Activated naive CD4-positive, alpha-beta T cell treated with anti-CD3 and anti-CD28 coated beads, Interleukin-2, amount 50 U/mL, for 24 hours (primary cell): ENCODE measurements at regions not wholly inside any gene's neighbourhood (a gene's known extent, or its start where the extent isn't known, plus 50 kb on each side); places are given as distances from the start of the nearest gene placed in this dataset.

ENCODE experiments used
- H3K27ac Mint-ChIP-seq: one replicate; pipeline ENCODE4 v1.8.0; 2021; ENCODE audit warnings: mild to moderate bottlenecking, mixed read lengths
- H3K27me3 Mint-ChIP-seq: one replicate; pipeline ENCODE4 v1.8.0; 2021; ENCODE audit warnings: mixed read lengths
- H3K36me3 Mint-ChIP-seq: one replicate; pipeline ENCODE4 v1.8.0; 2021; ENCODE audit warnings: mixed read lengths
- H3K4me1 Mint-ChIP-seq: one replicate; pipeline ENCODE4 v1.8.0; 2021; ENCODE audit warnings: mixed read lengths
- H3K4me3 Mint-ChIP-seq: one replicate; pipeline ENCODE4 v1.8.0; 2021; ENCODE audit warnings: mild to moderate bottlenecking, mixed read lengths
- H3K9me3 Mint-ChIP-seq: one replicate; pipeline ENCODE4 v1.8.0; 2021; ENCODE audit warnings: mixed read lengths

DNA sequence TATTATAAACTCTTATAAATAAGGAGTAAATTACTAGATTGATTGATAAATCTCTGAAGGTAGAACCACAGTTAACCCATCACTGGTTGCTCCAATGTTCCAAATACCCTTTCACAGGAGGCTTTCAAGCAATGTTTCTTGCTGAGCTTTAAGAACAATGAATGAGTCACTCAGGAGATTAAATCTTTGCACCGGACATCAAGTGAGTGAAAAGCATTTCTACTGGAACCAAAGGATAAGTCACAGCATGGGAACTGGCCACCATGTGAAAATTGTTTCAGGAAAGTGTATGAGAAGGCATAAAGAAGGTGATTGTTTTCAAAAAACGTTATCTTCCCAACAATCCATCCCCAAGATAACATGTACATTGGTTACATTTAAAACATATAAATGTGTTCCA, 90.6 kb downstream of the CNTN3 start:
- no peaks in the 10 kb centered on the region for H3K27me3 Mint-ChIP-seq
- no peaks in the 10 kb centered on the region for H3K36me3 Mint-ChIP-seq
- no peak overlapping the region for H3K4me3 Mint-ChIP-seq
- no peaks in the 10 kb centered on the region for H3K9me3 Mint-ChIP-seq
- no peaks in the 10 kb centered on the region for H3K4me1 Mint-ChIP-seq
- no peak overlapping the region for H3K27ac Mint-ChIP-seq

- H3K36me3 Mint-ChIP-seq = no peaks in the 10 kb centered on the region
- no peaks in the 10 kb centered on the region for H3K4me1 Mint-ChIP-seq
- H3K9me3 Mint-ChIP-seq = no peaks in the 10 kb centered on the region
- no peak overlapping the region for H3K4me3 Mint-ChIP-seq
- no peak overlapping the region for H3K27ac Mint-ChIP-seq
- H3K27me3 Mint-ChIP-seq = no peaks in the 10 kb centered on the region
Observed at GRCh38 chr3:74520895-74521294, 93.6 kb downstream of the CNTN3 start.

DNA sequence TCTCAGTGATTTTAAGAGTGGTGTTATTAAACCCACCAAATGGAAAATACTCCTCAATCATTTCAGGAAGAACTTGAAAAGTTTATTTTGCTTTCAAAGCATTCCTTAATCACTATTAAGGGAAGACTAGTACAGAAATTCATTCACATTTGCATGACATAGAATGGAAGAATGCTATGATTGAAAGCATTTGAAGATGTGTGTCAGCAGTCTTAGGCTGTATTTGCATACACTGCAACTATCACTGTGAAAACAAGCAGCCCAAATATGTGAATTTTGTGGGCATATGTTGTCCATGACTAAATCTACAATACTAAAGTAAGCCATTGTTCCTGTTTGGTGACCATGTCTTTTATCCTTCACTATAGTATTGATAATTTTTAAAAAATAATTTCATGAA, 95.8 kb downstream of the CNTN3 start:
- Mint-ChIP-seq H3K4me1 (no peaks in the 10 kb centered on the region), H3K9me3 (no peaks in the 10 kb centered on the region), H3K27ac (no peak overlapping the region), H3K36me3 (no peaks in the 10 kb centered on the region), H3K27me3 (no peaks in the 10 kb centered on the region), H3K4me3 (no peak overlapping the region)

GRCh38 chr3:74516019-74516418, 98.4 kb downstream of the CNTN3 start:
- H3K4me3 Mint-ChIP-seq = no peak overlapping the region
- H3K4me1 Mint-ChIP-seq = no peaks in the 10 kb centered on the region
- no peaks in the 10 kb centered on the region for H3K36me3 Mint-ChIP-seq
- no peaks in the 10 kb centered on the region for H3K27me3 Mint-ChIP-seq
- H3K9me3 Mint-ChIP-seq = no peaks in the 10 kb centered on the region
- no peak overlapping the region for H3K27ac Mint-ChIP-seq

DNA sequence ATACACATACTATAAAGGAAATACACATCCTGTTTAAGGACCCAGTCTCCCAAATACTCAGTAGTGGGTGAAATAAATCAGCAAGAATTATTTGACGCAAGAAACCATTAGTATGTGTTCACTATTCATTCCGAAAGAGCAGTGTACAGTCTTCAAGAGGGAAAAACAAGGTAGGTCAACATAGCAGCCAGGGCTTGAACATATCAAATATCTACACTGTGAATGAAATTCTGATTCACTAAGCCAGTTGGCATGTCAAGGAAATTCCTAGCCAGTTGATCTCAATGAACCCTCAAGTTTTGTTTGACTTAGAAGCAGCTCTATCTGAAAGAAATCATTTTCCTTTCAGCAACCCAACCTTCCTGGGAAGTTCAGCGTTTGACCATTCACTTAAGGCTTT, 99.0 kb downstream of the CNTN3 start:
- Mint-ChIP-seq H3K9me3 (no peaks in the 10 kb centered on the region), H3K36me3 (no peaks in the 10 kb centered on the region), H3K4me1 (no peaks in the 10 kb centered on the region), H3K4me3 (no peak overlapping the region), H3K27me3 (no peaks in the 10 kb centered on the region), H3K27ac (no peak overlapping the region)

- H3K9me3 Mint-ChIP-seq = no peaks in the 10 kb centered on the region
- H3K4me3 Mint-ChIP-seq = no peak overlapping the region
- H3K4me1 Mint-ChIP-seq = no peaks in the 10 kb centered on the region
- no peaks in the 10 kb centered on the region for H3K36me3 Mint-ChIP-seq
- no peaks in the 10 kb centered on the region for H3K27me3 Mint-ChIP-seq
- no peak overlapping the region for H3K27ac Mint-ChIP-seq
Observed at GRCh38 chr3:74511078-74511477, 103.4 kb downstream of the CNTN3 start.

GRCh38 chr3:74510261-74510818, 104.1 kb downstream of the CNTN3 start:
- Mint-ChIP-seq H3K27ac (no peak overlapping the region), H3K4me1 (no peaks in the 10 kb centered on the region), H3K9me3 (no peaks in the 10 kb centered on the region), H3K36me3 (no peaks in the 10 kb centered on the region), H3K4me3 (no peak overlapping the region), H3K27me3 (no peaks in the 10 kb centered on the region)

- Mint-ChIP-seq H3K9me3 (no peaks in the 10 kb centered on the region), H3K4me1 (no peaks in the 10 kb centered on the region)
Observed at GRCh38 chr3:74507691-74508090, 106.8 kb downstream of the CNTN3 start.

DNA sequence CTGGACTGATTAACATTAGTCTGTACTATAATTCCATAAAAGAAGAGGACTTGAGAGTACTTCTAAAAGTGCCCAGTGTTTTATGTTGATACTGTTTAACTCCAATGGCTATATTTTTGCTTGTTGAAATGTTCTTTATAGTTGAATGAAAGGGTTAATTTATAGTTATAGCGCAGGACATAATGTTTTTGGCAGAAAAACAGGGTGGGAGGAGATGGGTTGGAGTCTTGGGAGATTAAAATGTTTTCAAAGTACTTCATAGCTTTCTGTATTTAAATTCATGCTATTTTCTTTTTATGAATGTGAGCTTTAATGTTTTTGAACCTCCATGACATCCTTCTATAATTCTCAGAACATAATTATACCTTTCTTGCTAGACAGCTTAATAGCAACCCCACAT, 108.2 kb downstream of the CNTN3 start:
- Mint-ChIP-seq H3K4me3 (no peak overlapping the region), H3K27me3 (no peaks in the 10 kb centered on the region), H3K36me3 (no peaks in the 10 kb centered on the region), H3K4me1 (no peaks in the 10 kb centered on the region), H3K9me3 (no peaks in the 10 kb centered on the region), H3K27ac (no peak overlapping the region)

More at GRCh38 chr3:74507691-74508090, 106.8 kb downstream of the CNTN3 start:
- H3K27ac Mint-ChIP-seq = no peak overlapping the region
- no peaks in the 10 kb centered on the region for H3K27me3 Mint-ChIP-seq
- H3K4me3 Mint-ChIP-seq = no peak overlapping the region
- H3K36me3 Mint-ChIP-seq = no peaks in the 10 kb centered on the region

DNA sequence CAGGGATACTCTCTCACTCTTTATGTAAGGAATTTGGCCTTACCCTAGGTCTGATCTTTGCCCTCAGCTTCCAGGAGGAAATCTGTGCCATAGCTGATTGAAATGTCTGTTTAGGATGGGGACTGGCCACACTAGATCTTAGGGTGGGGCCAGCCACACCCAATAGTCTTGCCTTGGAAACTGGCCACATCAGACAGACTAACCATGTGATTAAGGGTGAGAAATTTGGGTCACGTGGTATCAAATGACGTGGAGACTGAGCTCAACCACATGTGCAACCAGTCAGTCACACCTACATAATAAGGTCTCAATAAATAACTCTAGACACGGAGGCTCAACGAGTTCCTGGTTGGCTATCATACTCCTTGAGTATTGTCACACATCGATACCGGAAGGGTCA, 113.5 kb downstream of the CNTN3 start:
- no peaks in the 10 kb centered on the region for H3K27me3 Mint-ChIP-seq
- H3K27ac Mint-ChIP-seq = no peak overlapping the region
- no peaks in the 10 kb centered on the region for H3K4me1 Mint-ChIP-seq
- H3K36me3 Mint-ChIP-seq = no peaks in the 10 kb centered on the region
- H3K9me3 Mint-ChIP-seq = no peaks in the 10 kb centered on the region
- H3K4me3 Mint-ChIP-seq = no peak overlapping the region

GRCh38 chr3:74500257-74500656, 114.2 kb downstream of the CNTN3 start:
- Mint-ChIP-seq H3K27me3 (no peaks in the 10 kb centered on the region), H3K4me1 (no peaks in the 10 kb centered on the region), H3K9me3 (no peaks in the 10 kb centered on the region), H3K27ac (no peak overlapping the region), H3K4me3 (no peak overlapping the region), H3K36me3 (no peaks in the 10 kb centered on the region)

GRCh38 chr3:74491874-74492273, 122.6 kb downstream of the CNTN3 start:
- H3K27ac Mint-ChIP-seq = no peak overlapping the region
- H3K9me3 Mint-ChIP-seq = no peaks in the 10 kb centered on the region
- no peak overlapping the region for H3K4me3 Mint-ChIP-seq
- H3K4me1 Mint-ChIP-seq = no peaks in the 10 kb centered on the region
- H3K27me3 Mint-ChIP-seq = no peaks in the 10 kb centered on the region
- H3K36me3 Mint-ChIP-seq = no peaks in the 10 kb centered on the region

- no peak overlapping the region for H3K27ac Mint-ChIP-seq
- H3K36me3 Mint-ChIP-seq = no peaks in the 10 kb centered on the region
Observed at GRCh38 chr3:74489050-74489792, 125.2 kb downstream of the CNTN3 start.

GRCh38 chr3:74479915-74480314, 134.5 kb downstream of the CNTN3 start:
- H3K9me3 Mint-ChIP-seq = peaks cover 4% of the 10 kb centered on the region
- no peaks in the 10 kb centered on the region for H3K36me3 Mint-ChIP-seq
- H3K27ac Mint-ChIP-seq = no peak overlapping the region
- H3K4me3 Mint-ChIP-seq = no peak overlapping the region
- no peaks in the 10 kb centered on the region for H3K4me1 Mint-ChIP-seq
- no peaks in the 10 kb centered on the region for H3K27me3 Mint-ChIP-seq

More at GRCh38 chr3:74489050-74489792, 125.2 kb downstream of the CNTN3 start:
- no peak overlapping the region for H3K4me3 Mint-ChIP-seq
- no peaks in the 10 kb centered on the region for H3K9me3 Mint-ChIP-seq
- no peaks in the 10 kb centered on the region for H3K27me3 Mint-ChIP-seq
- no peaks in the 10 kb centered on the region for H3K4me1 Mint-ChIP-seq

DNA sequence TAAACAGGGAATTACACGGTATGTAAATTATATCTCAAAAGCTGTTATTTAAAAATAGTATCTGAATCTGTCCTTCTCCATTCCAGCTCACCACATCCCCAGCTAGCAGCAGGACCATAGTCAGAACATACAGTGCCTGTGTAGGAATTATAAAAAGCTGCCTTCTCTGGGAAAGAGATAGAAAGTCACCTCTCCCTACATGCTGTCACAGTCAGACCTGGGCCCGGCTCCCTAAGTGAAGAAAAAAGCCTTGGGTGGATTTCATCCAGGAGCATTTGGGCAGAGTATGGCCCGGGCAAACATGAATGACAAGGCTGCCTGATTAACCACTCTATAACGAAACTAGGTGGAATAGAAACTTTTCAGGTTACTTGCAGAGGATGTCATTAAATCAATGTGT, 144.1 kb downstream of the CNTN3 start:
- H3K4me3 Mint-ChIP-seq = no peak overlapping the region
- peaks cover 7% of the 10 kb centered on the region for H3K9me3 Mint-ChIP-seq
- H3K27me3 Mint-ChIP-seq = no peaks in the 10 kb centered on the region
- no peaks in the 10 kb centered on the region for H3K36me3 Mint-ChIP-seq
- no peaks in the 10 kb centered on the region for H3K4me1 Mint-ChIP-seq
- no peak overlapping the region for H3K27ac Mint-ChIP-seq

- H3K9me3 Mint-ChIP-seq = peaks cover 7% of the 10 kb centered on the region
- H3K4me1 Mint-ChIP-seq = no peaks in the 10 kb centered on the region
- H3K4me3 Mint-ChIP-seq = no peak overlapping the region
- H3K27me3 Mint-ChIP-seq = no peaks in the 10 kb centered on the region
- H3K27ac Mint-ChIP-seq = no peak overlapping the region
- no peaks in the 10 kb centered on the region for H3K36me3 Mint-ChIP-seq
Observed at GRCh38 chr3:74469713-74470112, 144.7 kb downstream of the CNTN3 start.

DNA sequence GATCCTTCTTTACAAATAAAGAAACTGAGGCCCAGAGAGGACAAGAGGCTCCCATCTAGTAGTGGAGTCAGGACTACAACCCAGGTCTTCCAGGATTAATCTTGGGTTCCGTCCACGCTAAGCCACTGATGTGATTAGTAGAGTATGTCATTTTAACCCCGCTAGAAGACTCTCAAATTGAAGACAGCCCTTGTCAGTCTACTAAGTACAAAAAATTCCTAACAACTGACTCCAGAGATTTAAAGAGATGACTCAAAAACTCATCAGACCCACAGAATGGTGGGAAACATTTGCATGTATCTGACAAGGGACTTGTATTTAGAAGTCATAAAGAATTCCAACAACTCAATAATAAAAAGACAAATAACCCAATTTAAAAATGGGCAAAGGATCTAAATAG, 145.3 kb downstream of the CNTN3 start:
- peaks cover 7% of the 10 kb centered on the region for H3K9me3 Mint-ChIP-seq
- no peaks in the 10 kb centered on the region for H3K27me3 Mint-ChIP-seq
- no peaks in the 10 kb centered on the region for H3K36me3 Mint-ChIP-seq
- no peak overlapping the region for H3K27ac Mint-ChIP-seq
- no peaks in the 10 kb centered on the region for H3K4me1 Mint-ChIP-seq
- H3K4me3 Mint-ChIP-seq = no peak overlapping the region
